ENCODE measurements at regions not wholly inside any gene's neighbourhood (a gene's known extent, or its start where the extent isn't known, plus 50 kb on each side); places are given as distances from the start of the nearest gene placed in this dataset.

- TF ChIP-seq, protein P1, sequence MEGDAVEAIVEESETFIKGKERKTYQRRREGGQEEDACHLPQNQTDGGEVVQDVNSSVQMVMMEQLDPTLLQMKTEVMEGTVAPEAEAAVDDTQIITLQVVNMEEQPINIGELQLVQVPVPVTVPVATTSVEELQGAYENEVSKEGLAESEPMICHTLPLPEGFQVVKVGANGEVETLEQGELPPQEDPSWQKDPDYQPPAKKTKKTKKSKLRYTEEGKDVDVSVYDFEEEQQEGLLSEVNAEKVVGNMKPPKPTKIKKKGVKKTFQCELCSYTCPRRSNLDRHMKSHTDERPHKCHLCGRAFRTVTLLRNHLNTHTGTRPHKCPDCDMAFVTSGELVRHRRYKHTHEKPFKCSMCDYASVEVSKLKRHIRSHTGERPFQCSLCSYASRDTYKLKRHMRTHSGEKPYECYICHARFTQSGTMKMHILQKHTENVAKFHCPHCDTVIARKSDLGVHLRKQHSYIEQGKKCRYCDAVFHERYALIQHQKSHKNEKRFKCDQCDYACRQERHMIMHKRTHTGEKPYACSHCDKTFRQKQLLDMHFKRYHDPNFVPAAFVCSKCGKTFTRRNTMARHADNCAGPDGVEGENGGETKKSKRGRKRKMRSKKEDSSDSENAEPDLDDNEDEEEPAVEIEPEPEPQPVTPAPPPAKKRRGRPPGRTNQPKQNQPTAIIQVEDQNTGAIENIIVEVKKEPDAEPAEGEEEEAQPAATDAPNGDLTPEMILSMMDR (IDR thresholded peaks at IDR 0.05): no peak
- no peak for TF ChIP-seq POLR2A (IDR thresholded peaks at IDR 0.05)
Observed at GRCh38 chr22:27100789-27101188, 443.4 kb downstream of the MIAT start.

Measured in adrenal gland (tissue), 5 donors.